NB4 (cell line): ENCODE measurements at regions not wholly inside any gene's neighbourhood (a gene's known extent, or its start where the extent isn't known, plus 50 kb on each side); places are given as distances from the start of the nearest gene placed in this dataset.
"Not testable (repeated sequence)": the region's sequence is repeated elsewhere in the genome, so short reads cannot be mapped to it uniquely, and the experiment has no call there.

Experiments
- CTCF ChIP-seq: IDR thresholded peaks from one replicate; pipeline ENCODE4 v1.5.1; 2012; ENCODE audit warnings: low read depth, low read length
- POLR2A ChIP-seq: IDR thresholded peaks from 2 replicates; pipeline ENCODE4 v1.6.1; 2011; ENCODE audit warnings: mild to moderate bottlenecking; ENCODE audit not compliant: insufficient read length; ENCODE audit errors: extremely low read depth

- not testable (repeated sequence) for TF ChIP-seq CTCF, POLR2A
Measured at GRCh38 chr6:67904735-67905134, 730.3 kb upstream of the ADGRB3 start.
